CD14-positive monocyte (primary cell): ENCODE measurements at regions not wholly inside any gene's neighbourhood (a gene's known extent, or its start where the extent isn't known, plus 50 kb on each side); places are given as distances from the start of the nearest gene placed in this dataset.

Source experiments
- DNase-seq, 3 donors: peaks; one replicate each; pipeline ENCODE4 v3.0.0-alpha.2; 2011 to 2022
- H2AFZ ChIP-seq: 2 replicates; pipeline ENCODE4 v1.6.0; 2012; ENCODE audit warnings: mild to moderate bottlenecking, low read depth, low read length, inconsistent platforms; ENCODE audit not compliant: insufficient read depth, poor library complexity, severe bottlenecking
- H3K27ac ChIP-seq, 2 donors: 1 replicate in 1 of 2; 2 replicates in 1 of 2; pipeline ENCODE4 v1.5.1; 2012 to 2013; ENCODE audit warnings: low read length in 2 of 2, control low read depth in 1 of 2, inconsistent platforms in 1 of 2, low read depth in 1 of 2, mild to moderate bottlenecking in 1 of 2
- H3K27me3 ChIP-seq, 2 donors: one replicate each; pipeline versions ENCODE4 v1.6.0 to v1.6.1; 2011 to 2013; ENCODE audit warnings: low read length in 2 of 2; ENCODE audit not compliant: control insufficient read depth in 2 of 2, insufficient read depth in 2 of 2
- H3K36me3 ChIP-seq, 2 donors: replicated peaks in 1 of 2; 1 replicate in 1 of 2; 2 replicates in 1 of 2; pipeline versions ENCODE4 v1.5.1 to v1.6.1; 2012 to 2013; ENCODE audit warnings: low read length in 2 of 2, control low read depth in 1 of 2, inconsistent platforms in 1 of 2, mild to moderate bottlenecking in 1 of 2; ENCODE audit not compliant: insufficient read depth in 2 of 2, control insufficient read depth in 1 of 2
- H3K4me1 ChIP-seq, 2 donors: 1 replicate in 1 of 2; 2 replicates in 1 of 2; pipeline versions ENCODE4 v1.5.1 to v1.6.1; 2012 to 2013; ENCODE audit warnings: low read length in 2 of 2, control low read depth in 1 of 2, inconsistent platforms in 1 of 2, mild to moderate bottlenecking in 1 of 2, moderate library complexity in 1 of 2; ENCODE audit not compliant: insufficient read depth in 2 of 2, control insufficient read depth in 1 of 2
- H3K4me2 ChIP-seq: replicated peaks from 2 replicates; pipeline ENCODE3; 2012; ENCODE audit warnings: low read length, moderate library complexity, mild to moderate bottlenecking; ENCODE audit not compliant: poor library complexity, severe bottlenecking; ENCODE audit errors: extremely low read depth
- H3K4me3 ChIP-seq, 3 experiments: fragments of 200-600 bp in 1 of 3; sonication (generic) in 1 of 3; replicated peaks in 1 of 3; 1 replicate in 2 of 3; 2 replicates in 1 of 3; pipeline ENCODE4 v1.5.1; 2011 to 2013; ENCODE audit warnings: low read length in 3 of 3, mild to moderate bottlenecking in 3 of 3, control low read depth in 2 of 3, low read depth in 2 of 3, inconsistent platforms in 1 of 3, moderate library complexity in 1 of 3
- H3K79me2 ChIP-seq: 2 replicates; pipeline ENCODE4 v1.6.0; 2012; ENCODE audit warnings: mild to moderate bottlenecking, control low read depth, inconsistent platforms, low read length, moderate library complexity; ENCODE audit not compliant: insufficient read depth
- H3K9ac ChIP-seq: 2 replicates; pipeline ENCODE4 v1.6.0; 2017; ENCODE audit warnings: low read length, mild to moderate bottlenecking; ENCODE audit not compliant: insufficient read depth, poor library complexity, severe bottlenecking
- H3K9me3 ChIP-seq, 2 donors: replicated peaks in 1 of 2; 1 replicate in 1 of 2; 2 replicates in 1 of 2; pipeline versions ENCODE4 v1.5.1 to v1.6.1; 2012 to 2013; ENCODE audit warnings: low read length in 2 of 2, control low read depth in 1 of 2; ENCODE audit not compliant: control insufficient read depth in 1 of 2, insufficient read depth in 1 of 2
- H4K20me1 ChIP-seq: 2 replicates; pipeline ENCODE4 v1.6.0; 2012; ENCODE audit warnings: mild to moderate bottlenecking, low read length, control low read depth, moderate library complexity; ENCODE audit not compliant: insufficient read depth
- H3K27ac Mint-ChIP-seq, 7 donors: one replicate each; pipeline ENCODE4 v1.8.0; 2020; ENCODE audit warnings: mild to moderate bottlenecking in 7 of 7, mixed read lengths in 7 of 7, moderate library complexity in 6 of 7, inconsistent platforms in 2 of 7
- H3K27me3 Mint-ChIP-seq, 3 donors: one replicate each; pipeline ENCODE4 v1.8.0; 2021 to 2022; ENCODE audit warnings: low read depth in 3 of 3, mild to moderate bottlenecking in 3 of 3, mixed read lengths in 3 of 3, moderate library complexity in 3 of 3, inconsistent platforms in 1 of 3
- H3K36me3 Mint-ChIP-seq, 2 donors: one replicate each; pipeline ENCODE4 v1.8.0; 2020; ENCODE audit warnings: mixed read lengths in 2 of 2, inconsistent platforms in 1 of 2, mild to moderate bottlenecking in 1 of 2
- H3K4me1 Mint-ChIP-seq: one replicate; pipeline ENCODE4 v1.8.0; 2020; ENCODE audit warnings: mild to moderate bottlenecking, mixed read lengths
- H3K4me3 Mint-ChIP-seq, 2 donors: one replicate each; pipeline ENCODE4 v1.8.0; 2020; ENCODE audit warnings: mild to moderate bottlenecking in 2 of 2, mixed read lengths in 2 of 2, moderate library complexity in 1 of 2
- H3K9me3 Mint-ChIP-seq, 7 donors: one replicate each; pipeline ENCODE4 v1.8.0; 2020 to 2022; ENCODE audit warnings: mixed read lengths in 7 of 7, mild to moderate bottlenecking in 6 of 7, moderate library complexity in 6 of 7, inconsistent platforms in 2 of 7
- CTCF ChIP-seq: fragments of 200-600 bp; IDR thresholded peaks from one replicate; pipeline ENCODE4 v1.8.0; 2022; ENCODE audit warnings: antibody characterized with exemption, mild to moderate bottlenecking
- WGBS: methylation state at CpG from one replicate; pipeline ENCODE4 v1.1.5; 2013; ENCODE audit warnings: missing lambda C conversion rate; ENCODE audit not compliant: insufficient coverage; 5-methylcytosine and 5-hydroxymethylcytosine counted together
- intact Hi-C, 2 donors: fragments of 100-400 bp; cut with micrococcal nuclease; formaldehyde crosslinking; loops; one replicate each; pipeline versions ENCODE4 v1.15.0 to v1.15.1; 2023

- Mint-ChIP-seq H3K27me3 (no peaks in the 10 kb centered on the region), H3K27ac (no peak overlapping the region), H3K9me3 (peaks cover 9 to 24% (median 16%) of the 10 kb centered on the region in 7 donors), H3K4me3 (no peak overlapping the region), H3K36me3 (no peaks in the 10 kb centered on the region), H3K4me1 (no peaks in the 10 kb centered on the region)
- 92% methylated on average over 1 of the region's 1 CpG for WGBS
- Histone ChIP-seq H3K4me2 (no peak overlapping the region), H2AFZ (no peak overlapping the region), H3K4me3 (no peak overlapping the region), H3K27me3 (no peaks in the 10 kb centered on the region), H3K4me1 (no peaks in the 10 kb centered on the region), H3K9me3 (peaks cover 18 to 27% of the 10 kb centered on the region in 2 donors), H3K79me2 (no peaks in the 10 kb centered on the region), H3K9ac (no peak overlapping the region), H3K27ac (no peak overlapping the region), H4K20me1 (no peaks in the 10 kb centered on the region), H3K36me3 (no peaks in the 10 kb centered on the region)
- TF ChIP-seq CTCF: no peak
- DNase-seq: no peak
- intact Hi-C loops: no loop called here
Measured at GRCh38 chr12:33817713-33818112, 204.6 kb upstream of the ALG10 start.

GRCh38 chr12:33818313-33818712 lies 204.0 kb upstream of the ALG10 start:
- Mint-ChIP-seq H3K4me3 (no peak overlapping the region), H3K36me3 (no peaks in the 10 kb centered on the region), H3K27me3 (no peaks in the 10 kb centered on the region), H3K27ac (no peak overlapping the region), H3K4me1 (no peaks in the 10 kb centered on the region), H3K9me3 (peaks cover 10 to 21% (median 16%) of the 10 kb centered on the region in 7 donors)
- H3K36me3 ChIP-seq: no peaks in the 10 kb centered on the region
- intact Hi-C loops: no loop called here
- TF ChIP-seq CTCF: no peak
- H3K27ac ChIP-seq: no peak overlapping the region
- H3K79me2 ChIP-seq: no peaks in the 10 kb centered on the region
- no peak overlapping the region for H3K9ac ChIP-seq
- no peak overlapping the region for H3K4me2 ChIP-seq
- H4K20me1 ChIP-seq: no peaks in the 10 kb centered on the region
- no CpG with 5 or more reads among the region's 5 CpGs for WGBS
- H3K4me1 ChIP-seq: no peaks in the 10 kb centered on the region
- no peaks in the 10 kb centered on the region for H3K27me3 ChIP-seq
- H3K9me3 ChIP-seq: peaks cover 18 to 24% of the 10 kb centered on the region in 2 donors
- no peak overlapping the region for H3K4me3 ChIP-seq
- DNase-seq: no peak
- no peak overlapping the region for H2AFZ ChIP-seq
